Duodenal mucosa (tissue), 2 donors: ENCODE measurements at regions not wholly inside any gene's neighbourhood (a gene's known extent, or its start where the extent isn't known, plus 50 kb on each side); places are given as distances from the start of the nearest gene placed in this dataset.

Source experiments
- H3K27ac ChIP-seq: one replicate; pipeline ENCODE4 v1.7.0; 2013; ENCODE audit warnings: low read depth, low read length
- H3K27me3 ChIP-seq, 2 donors: one replicate each; pipeline ENCODE4 v1.7.0; 2013; ENCODE audit warnings: low read length in 2 of 2, control low read depth in 1 of 2; ENCODE audit not compliant: insufficient read depth in 2 of 2, control insufficient read depth in 1 of 2
- H3K36me3 ChIP-seq, 2 donors: one replicate each; pipeline ENCODE4 v1.7.0; 2013; ENCODE audit warnings: low read length in 2 of 2, control low read depth in 1 of 2; ENCODE audit not compliant: insufficient read depth in 2 of 2, control insufficient read depth in 1 of 2
- H3K4me1 ChIP-seq, 2 donors: one replicate each; pipeline ENCODE4 v1.7.0; 2013; ENCODE audit warnings: low read length in 2 of 2, control low read depth in 1 of 2; ENCODE audit not compliant: insufficient read depth in 2 of 2, control insufficient read depth in 1 of 2
- H3K4me3 ChIP-seq, 2 donors: one replicate each; pipeline ENCODE4 v1.7.0; 2013; ENCODE audit warnings: low read length in 2 of 2, low read depth in 1 of 2
- H3K9ac ChIP-seq, 2 donors: one replicate each; pipeline ENCODE4 v1.7.0; 2013; ENCODE audit warnings: low read length in 2 of 2, low read depth in 1 of 2
- H3K9me3 ChIP-seq, 2 donors: one replicate each; pipeline ENCODE4 v1.7.0; 2013; ENCODE audit warnings: low read length in 2 of 2, control low read depth in 1 of 2; ENCODE audit not compliant: control insufficient read depth in 1 of 2

GRCh38 chr6:1124885-1125284 lies 187.0 kb upstream of the FOXQ1 start:
- Histone ChIP-seq H3K36me3 (no peaks in the 10 kb centered on the region), H3K4me1 (no peaks in the 10 kb centered on the region), H3K27ac (no peak overlapping the region)

DNA sequence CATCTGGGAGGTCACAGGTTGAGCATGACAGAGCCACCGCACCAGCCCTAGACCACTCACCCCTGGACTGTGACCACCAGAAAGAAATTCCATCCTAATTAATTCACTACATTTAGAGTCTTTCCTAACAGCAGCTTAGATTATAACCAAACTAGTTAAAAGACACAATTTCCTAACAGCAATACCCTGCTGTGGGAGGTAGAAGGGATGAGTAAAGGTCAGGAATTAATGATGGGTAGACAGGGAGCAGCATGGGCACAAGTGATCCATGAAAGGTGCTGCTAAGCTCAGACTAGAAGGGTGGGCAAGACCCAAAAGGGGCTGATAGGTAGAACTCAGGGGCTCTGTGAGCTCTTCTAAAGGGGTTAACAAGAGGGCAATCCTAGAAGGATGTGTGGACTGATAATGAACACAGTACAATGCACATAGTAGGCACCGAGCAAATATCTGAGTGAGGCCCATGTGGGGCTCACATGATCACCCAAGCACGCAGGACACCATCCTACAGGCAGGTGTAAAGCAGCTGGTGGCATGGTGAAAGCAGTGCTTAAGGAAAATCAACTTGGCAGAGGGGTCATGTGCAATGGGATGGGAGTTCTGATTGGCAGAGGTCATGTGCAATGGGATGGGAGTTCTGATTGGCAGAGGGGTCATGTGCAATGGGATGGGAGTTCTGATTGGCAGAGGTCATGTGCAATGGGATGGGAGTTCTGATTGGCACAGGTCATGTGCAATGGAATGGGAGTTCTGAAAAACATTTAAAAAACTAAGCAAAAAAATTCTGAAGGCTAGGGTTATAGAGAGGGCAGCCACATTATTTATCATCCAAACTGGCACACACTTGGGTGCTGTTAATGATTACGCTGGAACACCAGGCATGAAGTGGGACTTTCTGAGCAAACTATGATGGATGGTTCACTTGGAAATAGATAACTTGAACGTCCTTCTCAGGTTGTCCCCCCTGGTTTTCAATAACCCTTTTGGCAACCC lies 188.2 kb upstream of the FOXQ1 start:
- no peaks in the 10 kb centered on the region for H3K36me3 ChIP-seq
- H3K27me3 ChIP-seq = no peaks in the 10 kb centered on the region
- no peak overlapping the region for H3K9ac ChIP-seq
- no peak overlapping the region for H3K27ac ChIP-seq
- H3K4me3 ChIP-seq = no peak overlapping the region
- H3K9me3 ChIP-seq = no peaks in the 10 kb centered on the region
- H3K4me1 ChIP-seq = no peaks in the 10 kb centered on the region

More at GRCh38 chr6:1124885-1125284, 187.0 kb upstream of the FOXQ1 start:
- no peak overlapping the region for H3K9ac ChIP-seq
- H3K27me3 ChIP-seq = no peaks in the 10 kb centered on the region
- no peak overlapping the region for H3K4me3 ChIP-seq
- H3K9me3 ChIP-seq = no peaks in the 10 kb centered on the region

DNA sequence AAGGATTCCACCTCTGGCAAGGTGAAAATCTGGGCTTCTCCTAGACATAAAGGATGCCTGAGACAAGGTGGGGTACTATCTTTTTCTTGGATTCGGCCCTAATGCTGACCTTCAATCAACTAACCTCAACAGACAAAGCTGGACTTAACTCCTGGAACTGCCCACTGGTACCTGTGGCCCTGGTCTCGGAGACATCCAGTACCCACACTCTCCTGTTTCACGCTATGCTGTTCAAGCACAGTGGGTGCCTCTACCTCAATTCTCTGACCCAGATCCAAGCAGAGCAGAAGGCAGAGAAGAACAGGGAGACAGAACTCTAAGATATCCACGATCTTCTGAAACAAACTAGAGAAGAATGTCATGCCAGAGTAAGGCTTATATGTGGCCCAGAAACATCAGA lies 189.8 kb upstream of the FOXQ1 start:
- no peaks in the 10 kb centered on the region for H3K36me3 ChIP-seq
- H3K27ac ChIP-seq = no peak overlapping the region
- H3K9ac ChIP-seq = no peak overlapping the region
- no peak overlapping the region for H3K4me3 ChIP-seq
- H3K27me3 ChIP-seq = no peaks in the 10 kb centered on the region
- H3K4me1 ChIP-seq = peaks cover 0 to 9% of the 10 kb centered on the region in 2 donors
- H3K9me3 ChIP-seq = no peaks in the 10 kb centered on the region

DNA sequence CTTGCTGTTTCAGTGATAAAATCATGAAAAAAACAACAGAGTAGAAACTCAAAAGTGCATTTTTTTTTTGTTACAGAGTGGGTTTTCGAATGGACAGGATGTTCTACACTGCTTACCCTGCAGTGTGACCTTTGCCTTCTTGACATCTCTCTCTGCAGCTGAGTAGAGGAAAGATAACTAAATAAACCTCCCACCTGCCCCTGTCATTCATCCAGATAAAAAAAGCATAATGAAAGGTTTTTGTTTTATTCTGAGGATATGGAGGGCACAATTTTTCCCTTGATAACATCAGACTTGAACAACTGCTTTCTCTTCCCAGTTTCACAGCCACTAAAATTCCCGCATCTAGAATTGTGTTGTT lies 193.6 kb upstream of the FOXQ1 start:
- H3K36me3 ChIP-seq = no peaks in the 10 kb centered on the region
- H3K27me3 ChIP-seq = no peaks in the 10 kb centered on the region
- no peaks in the 10 kb centered on the region for H3K9me3 ChIP-seq
- H3K4me3 ChIP-seq = no peak overlapping the region
- no peak overlapping the region for H3K9ac ChIP-seq
- H3K27ac ChIP-seq = no peak overlapping the region
- H3K4me1 ChIP-seq = peaks cover 0 to 12% of the 10 kb centered on the region in 2 donors

DNA sequence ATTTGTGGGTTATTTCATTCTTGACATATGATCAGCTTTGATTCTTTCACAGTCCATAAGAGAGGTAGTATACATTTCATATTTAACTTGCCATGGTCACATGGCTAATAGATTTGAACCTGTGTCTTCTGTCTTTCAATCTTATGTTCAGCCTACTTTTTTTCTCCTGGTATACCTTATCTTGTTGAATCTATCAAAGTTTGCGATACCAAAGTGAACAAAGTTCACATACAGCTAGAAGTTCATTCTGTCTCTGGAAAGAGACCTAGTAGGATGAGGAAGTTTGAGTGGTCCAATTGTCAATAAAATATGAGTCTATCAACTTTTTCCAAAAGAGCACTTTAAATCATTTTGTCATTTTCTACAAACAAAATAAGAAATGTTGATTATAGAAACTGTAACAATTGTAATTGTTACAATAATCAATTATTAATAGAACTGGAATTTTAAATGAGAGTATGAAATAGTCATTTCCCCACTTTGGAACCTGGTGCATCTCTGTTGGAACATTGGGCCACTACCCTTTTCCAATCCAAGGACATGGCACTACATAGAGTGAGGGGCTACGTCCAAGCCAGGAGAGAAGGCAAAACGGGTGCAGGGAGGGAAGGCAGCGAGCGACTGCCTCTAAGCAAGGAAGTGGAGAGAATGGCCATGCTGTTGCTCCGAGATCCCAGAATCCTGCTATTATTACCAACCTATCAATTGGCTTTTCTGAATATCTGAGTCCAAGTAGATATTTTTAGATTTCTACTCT lies 194.2 kb upstream of the FOXQ1 start:
- Histone ChIP-seq H3K27ac (no peak overlapping the region), H3K9me3 (no peaks in the 10 kb centered on the region)

DNA sequence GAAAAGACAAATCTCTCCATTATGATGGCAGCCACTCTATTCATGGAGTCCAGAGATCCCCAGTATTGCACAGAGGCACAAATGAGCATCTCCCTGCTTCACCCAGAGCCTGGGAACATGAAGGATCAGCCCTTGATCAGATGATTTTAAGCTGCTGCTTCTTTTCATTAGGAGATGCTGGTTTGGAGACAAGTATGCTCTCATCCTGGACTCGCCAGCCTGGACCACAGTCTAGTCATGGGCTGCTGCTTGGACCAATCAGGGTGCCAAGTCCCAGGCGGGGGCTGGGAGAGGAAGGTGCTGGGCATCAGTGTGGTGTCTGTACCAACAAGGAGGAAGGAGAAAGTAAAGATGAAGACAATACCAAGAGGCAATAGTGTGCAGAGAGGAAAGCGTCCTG lies 195.7 kb upstream of the FOXQ1 start:
- Histone ChIP-seq H3K9ac (no peak overlapping the region), H3K27me3 (no peaks in the 10 kb centered on the region), H3K36me3 (no peaks in the 10 kb centered on the region), H3K27ac (no peak overlapping the region), H3K4me1 (peaks cover 0 to 12% of the 10 kb centered on the region in 2 donors), H3K9me3 (no peaks in the 10 kb centered on the region), H3K4me3 (no peak overlapping the region)

More for the DNA sequence above, 194.2 kb upstream of the FOXQ1 start:
- H3K36me3 ChIP-seq = no peaks in the 10 kb centered on the region
- H3K4me3 ChIP-seq = no peak overlapping the region
- peaks cover 0 to 12% of the 10 kb centered on the region in 2 donors for H3K4me1 ChIP-seq
- H3K27me3 ChIP-seq = no peaks in the 10 kb centered on the region
- H3K9ac ChIP-seq = no peak overlapping the region

GRCh38 chr6:1113916-1114540 lies 197.9 kb upstream of the FOXQ1 start:
- Histone ChIP-seq H3K4me3 (no peak overlapping the region), H3K27ac (no peak overlapping the region), H3K27me3 (no peaks in the 10 kb centered on the region), H3K9ac (no peak overlapping the region), H3K36me3 (no peaks in the 10 kb centered on the region), H3K9me3 (no peaks in the 10 kb centered on the region), H3K4me1 (peaks cover 0 to 12% of the 10 kb centered on the region in 2 donors)

- peaks cover 0 to 5% of the 10 kb centered on the region in 2 donors for H3K4me1 ChIP-seq
- no peaks in the 10 kb centered on the region for H3K27me3 ChIP-seq
- H3K9me3 ChIP-seq = no peaks in the 10 kb centered on the region
- H3K36me3 ChIP-seq = no peaks in the 10 kb centered on the region
- no peak overlapping the region for H3K9ac ChIP-seq
- no peak overlapping the region for H3K27ac ChIP-seq
- no peak overlapping the region for H3K4me3 ChIP-seq
Measured at GRCh38 chr6:1111361-1111760, 200.5 kb upstream of the FOXQ1 start.

DNA sequence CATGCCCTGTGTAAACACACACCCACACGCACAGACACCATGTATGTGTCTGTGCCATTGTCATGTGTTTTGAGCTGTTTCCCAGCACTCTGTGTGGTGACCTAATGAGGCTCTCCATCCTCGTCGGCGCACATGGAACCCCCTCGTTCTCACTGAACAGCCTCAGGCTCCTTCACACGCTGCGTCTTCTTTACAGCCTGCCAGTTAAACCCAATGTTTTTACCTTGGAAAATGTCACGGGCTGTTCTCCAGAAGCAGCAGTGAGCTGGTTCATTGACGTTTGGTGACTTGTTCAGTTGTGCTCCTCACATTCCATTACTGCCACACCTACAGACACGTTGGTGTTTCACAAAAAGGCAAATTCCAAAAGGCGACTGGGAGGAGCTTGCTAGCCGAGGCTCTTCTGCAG lies 201.0 kb upstream of the FOXQ1 start:
- no peak overlapping the region for H3K9ac ChIP-seq
- peaks cover 0 to 6% of the 10 kb centered on the region in 2 donors for H3K4me1 ChIP-seq
- no peak overlapping the region for H3K4me3 ChIP-seq
- H3K36me3 ChIP-seq = no peaks in the 10 kb centered on the region
- no peak overlapping the region for H3K27ac ChIP-seq
- no peaks in the 10 kb centered on the region for H3K27me3 ChIP-seq
- H3K9me3 ChIP-seq = no peaks in the 10 kb centered on the region

- Histone ChIP-seq H3K9ac (no peak overlapping the region), H3K9me3 (no peaks in the 10 kb centered on the region), H3K4me3 (no peak overlapping the region), H3K27ac (no peak overlapping the region), H3K36me3 (no peaks in the 10 kb centered on the region), H3K4me1 (peaks cover 0 to 6% of the 10 kb centered on the region in 2 donors), H3K27me3 (no peaks in the 10 kb centered on the region)
Measured at GRCh38 chr6:1110164-1110563, 201.7 kb upstream of the FOXQ1 start.
